Loucy (cell line): ENCODE measurements at regions not wholly inside any gene's neighbourhood (a gene's known extent, or its start where the extent isn't known, plus 50 kb on each side); places are given as distances from the start of the nearest gene placed in this dataset.

Experiments
- CTCF ChIP-seq: fragments of 200-600 bp; sonication (generic); conservative IDR thresholded peaks from 2 replicates; pipeline ENCODE4 v1.5.1; 2014; ENCODE audit warnings: mild to moderate bottlenecking, antibody characterized with exemption, low read length
- EZH2phosphoT487 ChIP-seq: fragments of 200-600 bp; IDR thresholded peaks from 2 replicates; pipeline ENCODE4 v1.6.1; 2018; ENCODE audit warnings: antibody characterized with exemption, mild to moderate bottlenecking, moderate library complexity, borderline replicate concordance

- TF ChIP-seq CTCF (no peak), EZH2phosphoT487 (no peak)
These were observed 230.1 kb upstream of the NAV2 start for GRCh38 chr11:19482319-19483100.
